HFF-Myc (cell line): ENCODE measurements at regions not wholly inside any gene's neighbourhood (a gene's known extent, or its start where the extent isn't known, plus 50 kb on each side); places are given as distances from the start of the nearest gene placed in this dataset.

Experiments
- DNase-seq: peaks from one replicate; pipeline ENCODE4 v3.0.0-alpha.2; 2011; ENCODE audit warnings: low read depth; ENCODE audit errors: extremely low read depth
- H3K4me3 ChIP-seq: replicated peaks from 2 replicates; pipeline ENCODE4 v1.5.1; 2011; ENCODE audit warnings: low read depth, mild to moderate bottlenecking, control low read depth, low read length
- TF ChIP-seq, protein P1 (sequence below): IDR thresholded peaks from 2 replicates; pipeline ENCODE4 v1.5.1; 2012; ENCODE audit warnings: mild to moderate bottlenecking, low read depth, low read length, control low read depth; ENCODE audit errors: missing control alignments

- no peak for DNase-seq
- TF ChIP-seq, protein P1, sequence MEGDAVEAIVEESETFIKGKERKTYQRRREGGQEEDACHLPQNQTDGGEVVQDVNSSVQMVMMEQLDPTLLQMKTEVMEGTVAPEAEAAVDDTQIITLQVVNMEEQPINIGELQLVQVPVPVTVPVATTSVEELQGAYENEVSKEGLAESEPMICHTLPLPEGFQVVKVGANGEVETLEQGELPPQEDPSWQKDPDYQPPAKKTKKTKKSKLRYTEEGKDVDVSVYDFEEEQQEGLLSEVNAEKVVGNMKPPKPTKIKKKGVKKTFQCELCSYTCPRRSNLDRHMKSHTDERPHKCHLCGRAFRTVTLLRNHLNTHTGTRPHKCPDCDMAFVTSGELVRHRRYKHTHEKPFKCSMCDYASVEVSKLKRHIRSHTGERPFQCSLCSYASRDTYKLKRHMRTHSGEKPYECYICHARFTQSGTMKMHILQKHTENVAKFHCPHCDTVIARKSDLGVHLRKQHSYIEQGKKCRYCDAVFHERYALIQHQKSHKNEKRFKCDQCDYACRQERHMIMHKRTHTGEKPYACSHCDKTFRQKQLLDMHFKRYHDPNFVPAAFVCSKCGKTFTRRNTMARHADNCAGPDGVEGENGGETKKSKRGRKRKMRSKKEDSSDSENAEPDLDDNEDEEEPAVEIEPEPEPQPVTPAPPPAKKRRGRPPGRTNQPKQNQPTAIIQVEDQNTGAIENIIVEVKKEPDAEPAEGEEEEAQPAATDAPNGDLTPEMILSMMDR: no peak
- H3K4me3 ChIP-seq: no peak overlapping the region
Observed at GRCh38 chr2:19695706-19696105, 206.1 kb downstream of the TTC32 start.

DNA sequence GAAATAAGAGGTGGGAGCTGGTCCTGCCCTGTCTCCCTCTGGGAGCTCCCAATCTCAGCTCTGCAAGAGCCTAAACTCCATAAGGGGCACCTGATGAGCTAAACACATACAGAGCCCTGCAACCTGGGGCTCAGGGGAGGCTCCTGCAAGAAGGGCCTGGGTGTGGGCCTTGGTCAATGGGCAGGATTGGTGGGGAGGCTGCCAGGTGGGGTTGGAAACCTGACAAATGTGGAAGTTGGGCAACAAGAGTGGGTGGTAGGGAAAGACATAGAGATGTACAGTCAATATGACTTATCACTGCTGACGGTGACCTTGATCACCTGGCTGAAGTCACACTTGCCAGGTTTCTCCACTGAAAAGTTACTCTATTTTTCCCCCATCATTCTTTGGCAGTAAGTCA, 209.9 kb downstream of the TTC32 start:
- no peak for DNase-seq
- TF ChIP-seq, protein P1: no peak
- H3K4me3 ChIP-seq: no peak overlapping the region

DNA sequence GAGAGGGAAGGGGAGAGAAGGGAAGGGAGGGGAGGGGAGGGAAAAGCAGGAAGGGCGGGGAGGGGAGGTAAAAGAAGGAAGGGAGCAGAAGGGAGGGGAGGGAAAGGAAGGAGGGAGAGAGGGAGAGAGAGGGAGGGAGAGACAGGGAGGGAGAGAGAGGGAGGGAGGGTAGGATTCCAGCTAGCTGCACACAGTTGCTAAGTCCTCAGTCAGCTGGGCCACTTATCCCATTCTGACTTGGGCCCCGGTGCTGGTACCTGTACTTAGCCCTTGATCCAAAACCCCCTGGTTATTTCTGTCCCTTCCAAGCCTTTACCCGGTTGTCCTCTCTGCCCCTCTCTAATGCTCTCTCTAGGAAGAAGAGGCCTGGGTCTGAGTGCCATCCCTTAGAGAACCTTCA, 211.4 kb downstream of the TTC32 start:
- DNase-seq: no peak
- TF ChIP-seq, protein P1: no peak
- no peak overlapping the region for H3K4me3 ChIP-seq

GRCh38 chr2:19689646-19690168, 212.1 kb downstream of the TTC32 start:
- TF ChIP-seq, protein P1: no peak
- DNase-seq: no peak
- H3K4me3 ChIP-seq: no peak overlapping the region

GRCh38 chr2:19688059-19688458, 213.7 kb downstream of the TTC32 start:
- no peak for DNase-seq
- H3K4me3 ChIP-seq: no peak overlapping the region
- TF ChIP-seq, protein P1: no peak

GRCh38 chr2:19687017-19687659, 214.6 kb downstream of the TTC32 start:
- TF ChIP-seq, protein P1: no peak
- DNase-seq: no peak
- no peak overlapping the region for H3K4me3 ChIP-seq

DNA sequence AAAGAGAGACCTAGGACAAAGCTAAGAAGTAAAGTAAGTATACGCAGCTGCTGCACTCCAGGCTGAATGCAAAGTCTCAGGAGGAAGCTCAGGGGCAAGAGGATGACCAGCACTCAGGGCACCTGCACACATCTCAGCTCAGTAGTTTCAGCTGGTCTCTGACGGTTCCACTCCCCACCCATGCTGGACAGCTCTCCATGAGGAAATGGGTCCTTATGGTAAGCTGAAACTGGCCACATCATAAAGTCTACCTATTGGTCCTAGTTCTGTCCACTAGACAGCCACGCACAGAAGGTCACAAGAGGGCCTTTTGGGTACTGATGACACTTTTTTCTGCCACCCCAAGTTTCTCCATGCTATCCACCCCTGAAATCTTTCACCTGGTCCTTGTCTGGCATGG, 215.3 kb downstream of the TTC32 start:
- TF ChIP-seq, protein P1: no peak
- DNase-seq: no peak
- no peak overlapping the region for H3K4me3 ChIP-seq
